ENCODE measurements at regions not wholly inside any gene's neighbourhood (a gene's known extent, or its start where the extent isn't known, plus 50 kb on each side); places are given as distances from the start of the nearest gene placed in this dataset.
A peak's percentile ranks its signal among the peaks of the same experiment; 100 is the strongest.
"Not testable (repeated sequence)": the region's sequence is repeated elsewhere in the genome, so short reads cannot be mapped to it uniquely, and the experiment has no call there.

GRCh38 chr1:148679050-148679786, 69.4 kb upstream of the NUDT4B start:
- H3K27me3 ChIP-seq; DNase-seq; H3K36me3 ChIP-seq; intact Hi-C loops (cut with DNase I); H3K9me3 ChIP-seq; H3K4me1 ChIP-seq: not testable (repeated sequence)
- peak in 1 of 4 donors; percentile 90 for TF ChIP-seq POLR2A (IDR thresholded peaks at IDR 0.05)
- H3K27ac ChIP-seq, result peak overlapping the region in 2 of 4 donors; percentile 79 to 89
- H3K4me3 ChIP-seq, result peak overlapping the region in 2 of 4 donors; percentile 37 to 72
- 0% methylated on average over 8 of the region's 77 CpGs; no CpG with 5 or more reads in 1 of the 2 donors for WGBS, 2 donors

GRCh38 chr1:148679787-148680326, 68.7 kb upstream of the NUDT4B start:
- H3K4me3 ChIP-seq, result peak overlapping the region in 1 of 4 donors; percentile 72
- H3K36me3 ChIP-seq; H3K9me3 ChIP-seq; H3K4me1 ChIP-seq; DNase-seq; intact Hi-C loops (cut with DNase I); H3K27me3 ChIP-seq: not testable (repeated sequence)
- WGBS, 2 donors, result no CpG with 5 or more reads among the region's 37 CpGs
- H3K27ac ChIP-seq, result peak overlapping the region in 1 of 4 donors; percentile 89

- intact Hi-C loops (cut with DNase I); H3K4me3 ChIP-seq; H3K9me3 ChIP-seq; H3K27ac ChIP-seq; H3K27me3 ChIP-seq; DNase-seq; H3K4me1 ChIP-seq; H3K36me3 ChIP-seq: not testable (repeated sequence)
- WGBS, 2 donors, result no CpG with 5 or more reads among the region's 4 CpGs
Observed at GRCh38 chr1:148686735-148687134, 61.8 kb upstream of the NUDT4B start.

- H3K27ac ChIP-seq; H3K36me3 ChIP-seq; H3K9me3 ChIP-seq; DNase-seq; intact Hi-C loops (cut with DNase I); H3K27me3 ChIP-seq; H3K4me1 ChIP-seq; H3K4me3 ChIP-seq: not testable (repeated sequence)
- no CpG with 5 or more reads among the region's 2 CpGs for WGBS, 2 donors
Observed at GRCh38 chr1:148687376-148687775, 61.2 kb upstream of the NUDT4B start.
